Activated CD4-positive, alpha-beta T cell treated with anti-CD3 and anti-CD28 coated beads, Interleukin-2, amount 50 U/mL, for 16 hours (primary cell): ENCODE measurements at regions not wholly inside any gene's neighbourhood (a gene's known extent, or its start where the extent isn't known, plus 50 kb on each side); places are given as distances from the start of the nearest gene placed in this dataset.
A peak's percentile ranks its signal among the peaks of the same experiment; 100 is the strongest.
"Not testable (repeated sequence)": the region's sequence is repeated elsewhere in the genome, so short reads cannot be mapped to it uniquely, and the experiment has no call there.

Source experiments
- DNase-seq: peaks from one replicate; pipeline ENCODE4 v3.0.0-alpha.2; 2020

DNA sequence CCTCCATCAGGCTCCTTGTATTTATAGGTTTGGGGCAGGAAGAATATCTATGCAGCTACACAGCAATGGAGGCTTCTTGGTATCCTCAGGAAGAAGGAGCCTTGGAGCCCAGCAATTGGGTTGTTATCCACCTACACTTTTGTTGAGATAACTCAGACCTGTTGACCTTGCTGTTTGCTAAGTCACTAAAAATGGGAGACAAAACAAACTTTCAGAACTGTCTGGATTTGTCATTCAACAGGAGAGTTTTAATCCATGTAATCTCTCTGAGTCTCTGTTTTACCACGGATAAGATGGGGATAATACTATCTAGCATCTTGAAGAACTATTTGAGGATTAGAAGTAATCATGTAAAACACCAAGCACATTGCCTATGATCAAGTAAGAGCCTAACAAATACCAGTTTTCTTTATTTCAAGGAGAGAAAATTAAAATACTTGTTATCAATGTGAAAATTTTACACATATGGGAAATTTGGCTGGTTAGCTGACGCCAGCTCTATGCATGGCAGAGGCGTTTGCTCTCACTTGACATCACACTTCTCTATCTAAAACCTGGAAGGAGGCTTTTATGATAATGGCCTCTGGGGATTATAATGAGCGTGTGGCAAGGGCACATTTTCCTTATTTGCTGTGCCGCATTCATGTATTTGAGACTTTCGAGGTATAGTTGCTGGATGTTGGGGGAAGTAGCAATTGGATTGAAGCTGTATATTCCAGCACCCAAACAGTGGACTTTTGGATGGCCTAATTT lies 215.6 kb downstream of the PDCD6IP start:
- no peak for DNase-seq

DNA sequence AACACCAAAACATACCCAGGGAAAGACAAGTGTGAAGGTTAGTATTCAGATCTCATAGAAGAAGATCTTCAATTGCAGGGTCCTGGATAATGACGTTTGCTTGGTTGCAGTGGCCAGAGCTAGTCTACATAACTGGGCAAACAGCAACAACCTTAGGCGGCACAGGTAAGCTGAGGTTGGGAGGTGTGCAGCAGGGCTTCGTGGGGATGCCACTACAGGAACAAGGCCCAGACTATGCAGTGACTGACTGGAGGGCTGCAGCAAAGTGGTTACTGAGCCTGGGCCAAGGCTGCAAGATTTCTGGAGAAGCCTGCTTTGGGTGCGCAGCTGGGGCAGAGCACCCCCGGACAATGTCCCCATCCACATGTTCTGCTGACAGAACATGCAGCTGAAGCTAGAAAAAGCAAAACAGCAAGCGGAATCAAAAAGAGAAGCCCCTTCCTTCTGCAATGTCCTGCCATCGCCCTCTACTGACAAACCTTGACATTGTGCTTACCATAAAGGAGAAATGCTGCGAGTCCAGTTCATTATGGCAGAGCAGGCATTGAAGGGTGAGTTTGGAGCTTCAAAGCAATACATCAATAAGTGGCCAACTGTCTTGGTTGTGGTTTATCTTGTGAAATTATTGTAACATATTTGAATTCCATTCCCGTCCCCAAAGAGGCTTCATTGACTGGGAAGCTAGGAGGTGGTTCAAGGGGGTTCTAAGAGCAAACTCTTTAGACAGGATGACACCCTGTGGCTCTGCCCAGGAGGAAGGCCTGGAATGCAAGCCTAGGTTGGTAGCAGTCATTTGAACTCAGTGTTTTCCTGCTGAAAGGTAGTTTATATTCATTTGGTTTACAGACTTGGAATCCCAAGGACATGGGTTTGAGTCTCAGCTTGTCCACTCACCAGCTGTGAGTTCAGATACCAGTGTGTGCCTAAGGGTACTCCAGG lies 217.0 kb downstream of the PDCD6IP start:
- DNase-seq: peak; percentile 5

DNA sequence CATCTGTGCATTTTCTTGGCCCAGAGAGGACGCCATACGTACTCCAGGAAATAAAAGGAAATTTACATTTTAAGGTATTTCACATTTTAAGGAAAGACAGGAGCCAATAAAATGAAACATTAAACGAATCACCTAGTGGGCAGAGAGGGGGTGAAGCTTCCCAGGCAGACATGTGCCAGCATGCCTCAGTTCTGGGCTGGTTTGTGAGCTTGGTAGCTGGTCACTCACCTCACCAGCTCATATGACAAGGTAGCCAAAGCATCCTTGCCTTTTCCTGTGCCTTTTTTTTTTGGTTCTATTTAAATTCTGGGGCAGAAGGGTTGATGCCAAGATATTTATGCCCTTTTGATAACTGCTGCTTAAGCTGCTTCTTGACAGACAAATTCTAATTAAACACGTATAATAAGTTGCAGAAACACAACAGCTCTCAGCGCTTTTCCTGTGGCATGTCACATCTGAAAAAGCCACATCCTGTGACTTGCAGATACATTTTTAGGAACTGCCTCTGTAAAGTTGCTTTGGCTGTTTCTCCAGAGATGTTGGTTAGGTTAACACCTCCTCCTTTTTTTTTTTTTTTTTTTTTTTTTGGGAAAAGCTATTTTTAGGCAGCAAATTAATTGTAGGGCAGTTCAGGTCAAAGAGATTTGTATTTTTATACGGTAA lies 218.6 kb downstream of the PDCD6IP start:
- DNase-seq: peak; percentile 49

DNA sequence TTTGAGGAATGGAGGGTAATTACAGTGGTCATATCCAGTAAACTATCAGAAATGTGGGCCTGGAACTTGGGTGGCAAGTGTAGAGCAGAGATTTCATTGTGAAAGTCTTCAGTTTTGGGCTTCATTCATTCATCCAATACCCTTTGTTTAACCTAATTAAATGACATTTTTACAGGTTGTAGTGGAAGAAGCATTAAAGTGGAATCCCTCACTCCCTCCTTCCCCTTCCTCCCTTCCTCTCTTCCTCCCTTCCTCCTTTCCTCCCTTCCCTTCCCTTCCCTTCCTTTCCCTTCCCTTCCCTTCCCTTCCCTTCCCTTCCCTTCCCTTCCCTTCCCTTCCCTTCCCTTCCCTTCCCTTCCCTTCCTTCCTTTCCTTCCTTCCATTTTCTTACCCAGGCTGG lies 219.3 kb downstream of the PDCD6IP start:
- no peak for DNase-seq

DNA sequence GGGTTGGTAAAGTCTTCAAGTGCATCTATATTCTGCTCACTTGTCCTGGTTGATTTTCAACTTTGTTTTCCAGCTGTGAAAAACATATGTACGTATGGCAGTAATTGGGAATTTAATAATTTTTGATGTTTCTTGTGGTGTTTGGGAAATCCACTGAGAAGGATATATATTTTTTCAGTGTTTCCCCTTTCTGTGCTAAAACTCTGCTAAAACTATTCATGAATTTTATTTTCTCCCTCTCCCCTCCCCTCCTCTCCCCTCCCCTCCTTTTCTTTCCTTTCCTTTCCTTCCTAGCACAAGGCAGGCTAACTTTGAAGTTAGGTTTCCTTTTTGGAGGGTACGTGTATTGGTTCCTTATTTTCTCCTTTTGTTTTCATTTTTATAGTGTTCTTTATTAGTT lies 220.7 kb downstream of the PDCD6IP start:
- DNase-seq: no peak

DNA sequence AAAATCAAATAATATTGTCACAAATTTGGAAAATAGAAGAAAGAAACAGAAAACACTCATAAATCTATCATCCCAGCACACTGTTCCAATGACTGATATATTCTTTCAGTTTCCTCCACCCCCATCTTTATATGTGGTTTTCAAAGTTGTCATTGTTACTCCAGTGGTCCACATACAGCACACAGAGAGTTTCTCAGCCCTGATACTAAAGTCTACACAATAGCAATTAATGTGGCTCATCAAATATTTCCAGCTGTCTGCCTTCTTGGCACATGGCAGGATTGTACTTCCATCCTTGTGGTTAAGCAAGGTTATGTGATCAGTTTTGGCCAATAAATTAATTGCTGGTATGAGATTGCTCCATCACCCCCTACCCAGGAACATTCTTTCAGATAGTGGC lies 221.7 kb downstream of the PDCD6IP start:
- DNase-seq: no peak

DNA sequence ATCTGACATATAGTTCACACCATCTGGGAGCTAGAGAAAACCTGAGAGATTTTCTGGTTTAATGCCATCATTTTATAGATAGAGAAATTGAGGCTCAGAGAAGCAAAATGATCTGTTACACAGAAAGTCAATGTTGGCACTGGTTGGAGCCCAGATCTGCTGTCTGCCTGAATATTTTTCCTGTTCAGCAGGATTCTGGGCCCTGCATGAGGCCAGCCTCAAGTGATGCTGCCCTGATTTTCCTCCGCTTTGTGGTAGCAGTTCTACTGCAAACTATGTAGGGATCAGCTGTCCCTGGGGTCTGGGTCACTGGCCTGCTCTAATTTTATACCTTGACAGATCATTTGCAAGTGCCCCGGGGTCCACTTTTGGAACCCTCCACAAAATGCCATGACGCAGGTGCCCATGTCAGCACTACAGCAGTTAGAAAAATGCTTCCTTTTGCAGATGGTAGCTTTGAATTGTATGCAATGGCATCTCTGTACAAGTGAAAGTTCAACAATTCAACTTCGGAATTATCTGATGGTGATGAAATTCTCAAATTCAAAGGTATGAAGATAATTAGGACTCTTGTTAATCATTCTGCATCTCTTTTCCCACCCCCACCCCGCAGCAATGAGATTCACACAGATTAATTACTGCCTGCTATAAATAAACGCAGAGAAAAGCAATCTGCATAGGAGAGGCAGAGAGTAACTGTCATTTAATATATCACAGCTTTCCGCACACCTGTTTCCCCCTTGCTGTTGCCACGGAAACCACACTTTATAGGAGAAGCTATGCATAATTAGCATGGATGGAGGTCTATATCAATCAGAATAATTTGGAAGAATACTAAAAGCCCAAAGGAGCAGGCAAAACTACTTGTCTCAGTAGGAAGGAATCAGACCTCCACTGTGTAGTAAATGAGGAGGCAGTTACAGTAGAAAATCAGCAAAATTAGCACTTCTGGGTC lies 222.6 kb downstream of the PDCD6IP start:
- DNase-seq: no peak

DNA sequence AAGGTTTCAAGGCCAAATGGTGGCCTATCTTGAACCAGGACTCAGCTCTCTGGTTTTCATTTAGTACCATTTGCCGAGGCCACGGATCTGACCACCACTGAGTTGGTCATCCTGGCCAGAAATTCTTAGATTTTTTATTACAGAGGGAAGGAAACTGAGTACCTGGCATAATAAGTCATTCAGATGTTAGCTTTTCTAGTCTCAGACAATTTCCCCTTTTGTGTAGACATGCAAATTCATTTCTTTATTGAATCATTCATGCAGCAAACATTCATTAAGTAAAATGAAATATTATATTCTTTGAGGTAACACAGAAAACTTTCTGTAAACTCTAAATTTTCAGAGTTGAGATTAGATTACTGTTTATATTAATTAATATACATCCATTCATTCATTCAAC lies 223.7 kb downstream of the PDCD6IP start:
- DNase-seq: no peak

DNA sequence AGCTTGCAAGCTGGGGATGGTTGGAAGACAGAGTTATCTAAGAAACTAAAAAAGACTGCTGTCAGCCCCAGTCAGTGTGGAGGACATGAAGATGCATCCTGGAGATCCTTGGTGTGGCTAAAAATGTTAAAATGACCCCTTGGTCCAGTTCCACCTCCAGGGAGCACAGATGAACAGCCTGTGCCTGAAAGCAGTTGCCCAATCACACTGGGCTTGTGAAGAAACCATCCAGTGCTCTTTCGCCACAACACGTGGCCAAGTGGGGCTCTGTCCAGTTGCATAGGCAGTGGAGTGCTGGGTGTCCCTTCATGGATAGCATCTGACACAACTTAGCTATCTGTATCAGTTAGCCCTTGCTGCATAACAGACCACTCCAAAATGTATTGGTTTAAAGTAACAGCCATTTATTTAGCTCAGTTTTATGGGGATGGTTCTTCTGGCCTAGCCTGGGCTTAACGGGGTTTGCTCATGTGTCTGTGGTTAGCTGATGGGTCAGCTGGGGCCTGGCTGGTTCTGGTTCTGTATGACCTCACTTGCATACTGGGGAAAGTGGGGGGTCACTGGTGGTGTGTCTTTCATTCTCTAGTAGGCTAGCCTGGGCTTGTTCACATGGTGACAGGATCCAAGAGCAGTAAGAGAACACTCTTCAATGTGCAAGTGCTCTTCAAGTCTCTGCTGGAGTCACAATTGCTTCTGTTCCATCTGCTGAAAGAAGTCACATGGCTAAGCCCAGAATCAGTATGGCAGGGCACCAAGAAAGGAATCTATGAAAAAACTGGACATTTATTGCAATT lies 226.2 kb downstream of the PDCD6IP start:
- DNase-seq: no peak

DNA sequence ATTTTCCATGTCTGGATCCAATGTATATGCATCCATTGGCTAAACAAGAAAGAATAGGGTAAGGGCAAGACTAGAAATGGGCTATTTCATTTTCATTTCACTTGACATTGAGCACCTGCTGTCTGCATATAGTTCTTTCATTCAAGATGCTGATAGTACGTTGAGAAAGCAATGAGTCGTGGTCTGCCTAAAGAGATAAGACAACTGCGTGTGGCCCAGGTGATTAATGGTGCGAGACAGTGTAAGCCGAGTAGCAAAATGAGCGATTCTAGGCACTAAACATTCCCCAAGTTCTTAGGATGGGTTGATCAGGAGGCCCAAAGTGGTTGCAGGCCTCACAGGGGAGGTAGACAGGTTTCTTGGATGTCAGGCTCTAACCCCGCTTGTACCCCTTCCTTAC lies 235.4 kb downstream of the PDCD6IP start:
- DNase-seq: no peak

DNA sequence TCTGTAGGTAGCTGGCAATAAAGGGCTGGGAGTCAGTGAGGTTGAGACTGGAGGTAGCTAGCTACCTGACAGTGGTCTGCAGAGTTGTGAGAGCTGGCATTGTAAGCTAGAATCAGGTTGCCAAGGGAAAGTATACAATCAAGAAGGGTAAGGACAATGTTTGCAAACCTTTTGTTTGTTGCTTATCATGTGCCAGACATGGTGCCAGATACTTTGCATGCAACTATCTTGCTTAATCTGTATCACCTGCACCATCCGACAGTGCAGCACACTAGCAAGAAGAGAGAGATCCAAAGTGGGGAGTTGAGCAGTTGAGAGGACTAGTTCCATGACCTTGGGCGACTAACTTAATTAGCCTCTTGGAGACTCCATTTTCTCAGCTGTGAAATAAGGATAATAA lies 236.4 kb downstream of the PDCD6IP start:
- DNase-seq: no peak

DNA sequence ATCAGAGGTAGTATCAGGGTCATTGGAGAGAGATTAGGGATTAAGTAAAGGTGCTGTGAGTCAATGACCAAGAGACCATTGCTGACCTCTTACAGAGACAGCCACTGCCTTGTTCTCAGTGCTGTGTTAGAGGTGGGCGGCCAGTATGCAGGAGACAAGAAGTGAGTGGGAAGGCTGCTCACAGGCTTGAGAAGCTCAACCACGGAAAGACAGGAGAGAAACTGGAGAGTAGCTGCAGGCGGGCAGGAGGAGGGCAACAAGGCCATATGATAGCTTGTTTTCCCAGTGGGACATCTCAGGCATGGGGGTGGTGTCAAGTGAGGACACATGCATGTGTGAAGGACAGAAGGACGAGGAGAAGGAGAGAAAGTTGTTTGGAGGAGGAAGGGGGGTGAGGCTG lies 237.3 kb downstream of the PDCD6IP start:
- DNase-seq: no peak

DNA sequence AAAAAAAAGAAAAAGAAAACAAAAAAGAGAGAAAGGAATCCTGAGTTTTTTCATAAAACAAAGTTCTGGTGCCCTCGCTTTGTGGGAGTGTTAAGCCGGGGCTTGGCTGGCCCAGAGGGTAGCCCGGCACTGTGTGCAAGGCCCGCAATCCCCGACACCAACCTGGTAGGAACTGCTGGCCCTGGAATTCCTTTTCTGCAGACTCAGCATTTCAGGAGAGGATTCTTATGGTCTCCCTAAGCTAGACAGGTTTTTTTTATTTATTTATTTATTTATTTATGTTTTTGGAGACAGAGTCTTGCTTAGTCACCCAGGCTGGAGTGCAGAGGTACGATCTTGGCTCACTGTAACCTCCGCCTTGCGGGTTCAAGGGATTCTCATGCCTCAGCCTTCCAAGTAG lies 238.8 kb downstream of the PDCD6IP start:
- no peak for DNase-seq

DNA sequence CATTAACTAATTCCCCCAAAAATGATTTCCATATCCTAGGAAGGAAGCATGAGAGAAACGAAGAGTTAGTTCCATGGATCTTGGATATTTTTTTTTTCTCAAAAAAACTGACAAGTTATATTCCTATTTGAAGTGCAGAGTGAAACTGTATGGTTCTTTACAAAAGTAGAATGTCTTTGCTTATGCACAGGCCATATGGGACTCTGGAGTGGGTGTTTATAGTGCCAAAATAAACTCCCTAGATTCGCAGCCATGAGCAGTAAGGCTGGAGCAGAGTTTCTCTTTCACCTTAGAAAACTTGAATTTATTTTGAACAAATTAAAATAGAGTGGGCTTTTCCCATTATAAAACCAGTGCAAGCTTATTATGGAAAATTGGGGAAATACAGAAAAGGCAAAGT lies 239.7 kb downstream of the PDCD6IP start:
- no peak for DNase-seq

DNA sequence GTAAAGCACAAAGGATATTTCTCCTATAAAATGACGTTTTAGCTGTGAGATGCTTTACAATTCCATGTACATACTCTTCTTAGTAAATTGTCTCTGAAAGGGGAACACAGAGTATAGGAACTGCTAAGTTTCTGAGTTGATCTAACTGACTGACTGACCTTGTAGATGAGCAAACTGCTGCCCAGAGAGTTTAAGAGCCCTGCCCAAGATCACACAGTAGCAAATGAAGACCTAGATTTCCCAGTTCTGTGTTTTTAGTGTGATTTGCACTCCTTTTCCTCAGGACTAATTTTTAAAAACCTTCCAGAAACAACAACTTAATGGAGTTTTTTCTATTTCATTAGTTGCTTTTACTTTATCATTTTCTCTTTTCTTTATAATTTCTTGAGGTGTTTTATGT lies 247.7 kb downstream of the PDCD6IP start:
- no peak for DNase-seq

DNA sequence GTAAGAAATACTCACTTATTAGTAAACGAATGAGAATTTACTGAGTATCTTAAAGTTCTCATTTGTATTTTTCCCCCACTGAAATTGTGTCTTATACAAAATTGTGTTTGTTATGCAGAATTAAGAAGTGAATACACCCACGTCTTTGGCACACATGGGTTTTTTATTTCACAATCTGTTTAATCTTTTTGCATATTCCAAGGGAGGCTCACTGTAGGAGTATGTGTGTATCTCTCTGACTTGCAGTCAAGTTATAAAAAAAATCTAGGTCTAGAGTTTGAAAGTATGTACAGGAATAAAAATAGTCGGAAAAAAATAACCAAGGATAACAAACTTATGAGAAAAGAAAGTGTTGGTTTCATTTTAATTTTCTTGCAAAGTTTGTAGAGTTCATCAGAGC lies 255.2 kb downstream of the PDCD6IP start:
- DNase-seq: no peak

DNA sequence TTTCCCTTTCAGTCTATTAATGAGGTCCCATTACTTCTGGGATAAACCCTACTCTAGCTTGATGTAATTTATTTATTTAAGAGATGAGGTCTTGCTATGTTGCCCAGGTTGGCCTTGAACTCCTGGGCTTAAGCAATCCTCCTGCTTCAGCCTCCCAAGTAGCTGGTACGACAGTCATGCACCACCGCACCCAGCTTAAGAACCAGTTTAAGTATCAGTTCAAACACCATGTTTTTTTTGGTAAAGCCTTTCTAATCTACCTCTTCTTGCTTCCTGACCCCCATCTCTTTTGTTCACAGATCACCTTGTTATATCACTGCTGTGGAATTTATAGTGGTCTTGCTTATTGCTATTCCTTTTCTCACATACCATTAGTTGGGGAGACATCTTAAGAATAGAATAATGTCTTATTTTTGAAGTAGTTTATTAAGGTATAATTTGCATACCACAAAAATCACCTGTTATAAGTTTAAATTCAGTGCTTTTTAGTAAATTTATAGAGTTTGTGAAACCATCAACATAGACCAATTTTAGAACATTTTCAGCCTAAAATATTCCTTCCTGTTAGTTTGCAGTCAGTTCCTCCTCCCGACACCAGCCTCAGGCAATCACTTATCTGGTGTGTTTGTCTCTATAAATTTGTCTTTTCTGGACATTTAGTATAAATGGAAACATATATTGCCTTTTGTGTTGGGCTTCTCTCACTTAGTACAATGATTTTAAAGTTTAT lies 257.9 kb downstream of the PDCD6IP start:
- DNase-seq: no peak

DNA sequence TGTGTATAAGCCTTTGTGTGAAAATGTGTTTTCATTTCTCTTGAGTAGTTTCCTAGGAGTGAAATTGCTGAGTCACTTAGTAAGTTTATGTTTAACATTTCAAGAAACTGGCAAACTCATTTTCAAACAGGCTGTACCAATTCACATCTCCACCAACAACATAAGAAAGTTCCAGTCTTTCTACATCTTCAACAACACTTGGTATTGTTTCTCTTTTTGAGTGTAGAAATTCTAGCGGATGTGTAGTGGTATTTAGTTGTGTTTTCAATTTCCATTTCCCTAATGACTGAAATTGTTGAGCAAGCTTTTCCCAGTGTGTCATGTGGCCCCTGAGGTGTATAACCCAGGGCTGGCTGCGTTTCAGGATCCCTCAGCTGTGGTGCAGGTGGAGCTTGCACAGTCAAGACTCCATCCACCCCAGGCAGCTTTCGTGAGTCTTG lies 258.5 kb downstream of the PDCD6IP start:
- peak; percentile 85 for DNase-seq

DNA sequence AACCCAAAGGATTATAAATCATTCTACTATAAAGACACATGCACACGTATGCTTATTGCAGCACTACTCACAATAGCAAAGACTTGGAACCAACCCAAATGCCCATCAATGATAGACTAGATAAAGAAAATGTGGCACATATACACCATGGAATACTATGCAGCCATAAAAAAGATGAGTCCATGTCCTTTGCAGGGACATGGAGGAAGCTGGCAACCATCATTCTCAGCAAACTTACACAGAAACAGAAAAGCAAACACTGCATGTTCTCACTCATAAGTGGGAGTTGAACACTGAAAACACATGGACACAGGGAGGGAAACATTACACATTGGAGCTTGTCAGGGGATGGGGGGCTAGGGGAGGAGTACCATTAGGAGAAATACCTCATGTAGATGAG lies 262.6 kb downstream of the PDCD6IP start:
- DNase-seq: not testable (repeated sequence)

DNA sequence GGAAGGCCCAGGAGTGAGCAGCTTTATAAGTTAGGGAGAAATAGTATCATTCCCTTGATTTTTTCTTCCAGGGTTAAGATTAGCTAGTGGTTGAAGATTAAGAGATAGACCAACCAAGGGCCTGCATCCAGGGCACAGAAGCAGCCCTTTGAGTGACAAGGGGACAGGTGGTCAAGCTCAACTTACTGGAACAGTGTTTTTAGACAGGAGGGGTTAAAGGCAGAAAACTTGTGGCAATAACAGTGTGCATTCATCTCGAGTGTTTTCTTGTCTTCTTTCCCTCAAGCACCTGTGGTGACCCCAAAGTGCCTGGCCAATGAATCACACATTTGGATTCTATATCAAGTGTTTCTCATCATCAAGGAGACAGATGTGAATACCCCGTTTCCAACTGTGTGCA lies 267.5 kb downstream of the PDCD6IP start:
- no peak for DNase-seq

DNA sequence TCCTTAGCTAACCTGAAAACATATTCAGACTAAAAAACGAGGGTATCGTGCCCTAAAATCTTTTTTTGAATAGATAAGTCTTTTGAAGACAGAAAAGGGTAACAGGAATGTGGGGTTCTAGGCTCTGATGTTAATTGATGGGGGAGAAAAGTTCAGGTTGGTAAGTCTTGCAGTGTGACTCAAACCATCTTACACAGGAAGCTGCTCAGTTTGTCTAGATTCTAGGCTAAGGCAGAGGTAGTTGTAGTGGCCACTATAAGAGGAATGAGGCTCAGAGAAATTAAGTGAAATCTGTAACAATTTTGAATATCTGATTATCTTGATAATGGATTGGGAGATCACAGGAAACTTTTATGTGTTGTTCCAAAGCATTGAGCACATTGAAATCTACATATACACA lies 267.9 kb downstream of the PDCD6IP start:
- DNase-seq: no peak
